ENCODE measurements at regions not wholly inside any gene's neighbourhood (a gene's known extent, or its start where the extent isn't known, plus 50 kb on each side); places are given as distances from the start of the nearest gene placed in this dataset.

DNA sequence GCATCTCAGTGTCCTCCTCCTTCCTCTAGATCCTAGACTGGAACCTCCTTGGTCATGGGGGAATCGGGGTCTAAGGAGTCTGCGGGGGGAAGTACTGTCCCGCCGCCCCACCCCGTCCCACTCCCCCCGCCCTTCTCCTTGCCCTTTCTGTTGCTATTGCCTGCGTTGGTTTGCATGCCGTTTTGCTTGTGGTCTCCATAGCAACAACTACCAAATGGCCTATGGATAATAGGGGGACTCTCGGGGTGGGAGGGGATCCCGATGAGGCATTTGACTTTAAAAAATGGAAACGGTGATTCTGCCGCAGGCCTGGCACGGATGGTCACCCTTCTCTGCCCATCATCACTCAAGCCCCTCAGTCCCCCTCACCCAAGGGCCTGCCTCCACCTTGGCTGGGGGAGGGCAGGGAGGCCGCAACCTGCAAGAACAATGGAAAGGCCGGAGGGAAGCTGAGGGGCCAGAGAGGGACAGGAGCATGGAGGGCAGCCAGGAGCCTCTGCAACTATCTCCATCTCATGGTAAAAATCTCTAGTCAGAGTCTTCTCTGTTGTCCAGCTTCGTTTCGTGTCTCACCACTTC lies 231.4 kb upstream of the TNRC6C start:
- TF ChIP-seq, protein P1, sequence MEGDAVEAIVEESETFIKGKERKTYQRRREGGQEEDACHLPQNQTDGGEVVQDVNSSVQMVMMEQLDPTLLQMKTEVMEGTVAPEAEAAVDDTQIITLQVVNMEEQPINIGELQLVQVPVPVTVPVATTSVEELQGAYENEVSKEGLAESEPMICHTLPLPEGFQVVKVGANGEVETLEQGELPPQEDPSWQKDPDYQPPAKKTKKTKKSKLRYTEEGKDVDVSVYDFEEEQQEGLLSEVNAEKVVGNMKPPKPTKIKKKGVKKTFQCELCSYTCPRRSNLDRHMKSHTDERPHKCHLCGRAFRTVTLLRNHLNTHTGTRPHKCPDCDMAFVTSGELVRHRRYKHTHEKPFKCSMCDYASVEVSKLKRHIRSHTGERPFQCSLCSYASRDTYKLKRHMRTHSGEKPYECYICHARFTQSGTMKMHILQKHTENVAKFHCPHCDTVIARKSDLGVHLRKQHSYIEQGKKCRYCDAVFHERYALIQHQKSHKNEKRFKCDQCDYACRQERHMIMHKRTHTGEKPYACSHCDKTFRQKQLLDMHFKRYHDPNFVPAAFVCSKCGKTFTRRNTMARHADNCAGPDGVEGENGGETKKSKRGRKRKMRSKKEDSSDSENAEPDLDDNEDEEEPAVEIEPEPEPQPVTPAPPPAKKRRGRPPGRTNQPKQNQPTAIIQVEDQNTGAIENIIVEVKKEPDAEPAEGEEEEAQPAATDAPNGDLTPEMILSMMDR (IDR thresholded peaks at IDR 0.05) = no peak
- TF ChIP-seq EP300 (IDR thresholded peaks at IDR 0.05) (no peak), POLR2A (IDR thresholded peaks at IDR 0.05) (no peak)
